ENCODE measurements at regions not wholly inside any gene's neighbourhood (a gene's known extent, or its start where the extent isn't known, plus 50 kb on each side); places are given as distances from the start of the nearest gene placed in this dataset.

GRCh38 chr17:13874134-13874533 lies 195.2 kb upstream of the COX10 start:
- no peak for TF ChIP-seq CTCF (IDR thresholded peaks at IDR 0.05)
- TF ChIP-seq POLR2A (IDR thresholded peaks at IDR 0.05): no peak
- no peak for TF ChIP-seq POLR2AphosphoS5 (IDR thresholded peaks at IDR 0.05)
- no peak for TF ChIP-seq EP300 (IDR thresholded peaks at IDR 0.05)

All from gastroesophageal sphincter (tissue), 3 donors.